Right lobe of liver (tissue), 6 donors: ENCODE measurements at regions not wholly inside any gene's neighbourhood (a gene's known extent, or its start where the extent isn't known, plus 50 kb on each side); places are given as distances from the start of the nearest gene placed in this dataset.
"Not testable (repeated sequence)": the region's sequence is repeated elsewhere in the genome, so short reads cannot be mapped to it uniquely, and the experiment has no call there.

Source experiments
- ATAC-seq, 4 donors: fragments of 200-7000 bp; cut with Tn5 transposase; one replicate each; pipeline ENCODE4 v1.9.1; 2020; ENCODE audit warnings: mild to moderate bottlenecking in 4 of 4, moderate library complexity in 4 of 4
- DNase-seq, 3 donors: peaks; one replicate each; pipeline ENCODE4 v3.0.0-alpha.2; 2020
- H3K27ac ChIP-seq, 3 donors: fragments of 200-600 bp; one replicate each; pipeline ENCODE4 v1.8.0; 2022
- H3K27me3 ChIP-seq, 2 donors: fragments of 200-600 bp; one replicate each; pipeline ENCODE4 v1.8.0; 2022
- H3K36me3 ChIP-seq, 4 donors: fragments of 200-600 bp; sonication (generic) in 1 of 4; one replicate each; pipeline versions ENCODE4 v1.5.1 to v1.8.0; 2017 to 2022; ENCODE audit warnings: control low read depth in 1 of 4
- H3K4me1 ChIP-seq, 4 donors: fragments of 200-600 bp; sonication (generic) in 1 of 4; one replicate each; pipeline versions ENCODE4 v1.5.1 to v1.8.0; 2017 to 2022; ENCODE audit warnings: control low read depth in 1 of 4
- H3K4me3 ChIP-seq, 3 donors: fragments of 200-600 bp; one replicate each; pipeline ENCODE4 v1.8.0; 2022
- H3K9me3 ChIP-seq, 4 donors: fragments of 200-600 bp; sonication (generic) in 1 of 4; one replicate each; pipeline versions ENCODE4 v1.5.1 to v1.8.0; 2017 to 2022; ENCODE audit warnings: control low read depth in 1 of 4
- POLR2A ChIP-seq: fragments of 450-650 bp; IDR thresholded peaks from one replicate; pipeline ENCODE4 v1.6.1; 2017; ENCODE audit warnings: antibody characterized with exemption, mild to moderate bottlenecking
- WGBS: methylation state at CpG from one replicate; pipeline ENCODE4 v1.1.6; 2018; ENCODE audit warnings: low coverage, low lambda C conversion rate; ENCODE audit not compliant: insufficient coverage; ENCODE audit errors: missing lambda C conversion rate; 5-methylcytosine and 5-hydroxymethylcytosine counted together
- intact Hi-C, 2 donors: fragments of 100-400 bp; cut with DNase I; formaldehyde crosslinking; loops; one replicate each; pipeline versions ENCODE4 v1.11.2 to v1.14.1; 2022
- TF ChIP-seq, protein P1 (sequence below), 4 donors: fragments of 200-600 bp in 3 of 4; fragments of 450-650 bp in 1 of 4; IDR thresholded peaks; one replicate each; pipeline versions ENCODE4 v1.5.1 to v1.8.0; 2016 to 2022; ENCODE audit warnings: antibody characterized with exemption in 4 of 4, mild to moderate bottlenecking in 2 of 4
- donor health status: DM: no; HTN: yes; CAD: no.
- donor health status: DM: no; HTN: no; CAD: no.
- donor health status: DM: no; HTN: no; CAD: no.
- donor health status: DM: no; HTN: yes; CAD: no.
- donor health status: DM: no; HTN: yes; CAD: no.

DNA sequence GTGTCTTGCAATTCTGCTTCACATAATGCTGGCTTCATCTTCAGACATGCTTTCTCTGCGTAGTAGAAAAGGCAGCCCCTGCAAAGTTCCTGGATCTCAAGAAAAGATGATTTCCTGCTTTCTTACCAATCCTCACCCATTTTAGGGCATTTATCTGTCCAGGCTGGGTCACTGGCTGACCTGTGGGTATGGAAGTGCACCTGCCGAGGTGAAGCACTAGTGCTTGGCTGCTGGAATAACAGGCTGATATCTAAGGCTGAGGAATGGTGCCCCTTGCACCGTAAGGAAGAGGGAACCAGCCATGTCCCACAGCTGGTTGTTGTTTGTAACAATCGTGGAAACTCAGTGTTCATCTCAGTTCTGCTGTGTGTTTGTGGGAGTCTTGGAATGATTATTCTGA lies 138.0 kb upstream of the KLF6 start:
- ATAC-seq (no peak), DNase-seq (no peak)
- H3K4me3 ChIP-seq = no peak overlapping the region
- H3K9me3 ChIP-seq = no peaks in the 10 kb centered on the region
- H3K4me1 ChIP-seq = no peaks in the 10 kb centered on the region
- no peaks in the 10 kb centered on the region for H3K27me3 ChIP-seq
- 54% methylated on average over 3 of the region's 4 CpGs for WGBS
- intact Hi-C loops = no loop called here
- no peaks in the 10 kb centered on the region for H3K36me3 ChIP-seq
- TF ChIP-seq, protein P1, sequence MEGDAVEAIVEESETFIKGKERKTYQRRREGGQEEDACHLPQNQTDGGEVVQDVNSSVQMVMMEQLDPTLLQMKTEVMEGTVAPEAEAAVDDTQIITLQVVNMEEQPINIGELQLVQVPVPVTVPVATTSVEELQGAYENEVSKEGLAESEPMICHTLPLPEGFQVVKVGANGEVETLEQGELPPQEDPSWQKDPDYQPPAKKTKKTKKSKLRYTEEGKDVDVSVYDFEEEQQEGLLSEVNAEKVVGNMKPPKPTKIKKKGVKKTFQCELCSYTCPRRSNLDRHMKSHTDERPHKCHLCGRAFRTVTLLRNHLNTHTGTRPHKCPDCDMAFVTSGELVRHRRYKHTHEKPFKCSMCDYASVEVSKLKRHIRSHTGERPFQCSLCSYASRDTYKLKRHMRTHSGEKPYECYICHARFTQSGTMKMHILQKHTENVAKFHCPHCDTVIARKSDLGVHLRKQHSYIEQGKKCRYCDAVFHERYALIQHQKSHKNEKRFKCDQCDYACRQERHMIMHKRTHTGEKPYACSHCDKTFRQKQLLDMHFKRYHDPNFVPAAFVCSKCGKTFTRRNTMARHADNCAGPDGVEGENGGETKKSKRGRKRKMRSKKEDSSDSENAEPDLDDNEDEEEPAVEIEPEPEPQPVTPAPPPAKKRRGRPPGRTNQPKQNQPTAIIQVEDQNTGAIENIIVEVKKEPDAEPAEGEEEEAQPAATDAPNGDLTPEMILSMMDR (IDR thresholded peaks at IDR 0.05) = no peak
- TF ChIP-seq POLR2A = no peak
- H3K27ac ChIP-seq = no peak overlapping the region

DNA sequence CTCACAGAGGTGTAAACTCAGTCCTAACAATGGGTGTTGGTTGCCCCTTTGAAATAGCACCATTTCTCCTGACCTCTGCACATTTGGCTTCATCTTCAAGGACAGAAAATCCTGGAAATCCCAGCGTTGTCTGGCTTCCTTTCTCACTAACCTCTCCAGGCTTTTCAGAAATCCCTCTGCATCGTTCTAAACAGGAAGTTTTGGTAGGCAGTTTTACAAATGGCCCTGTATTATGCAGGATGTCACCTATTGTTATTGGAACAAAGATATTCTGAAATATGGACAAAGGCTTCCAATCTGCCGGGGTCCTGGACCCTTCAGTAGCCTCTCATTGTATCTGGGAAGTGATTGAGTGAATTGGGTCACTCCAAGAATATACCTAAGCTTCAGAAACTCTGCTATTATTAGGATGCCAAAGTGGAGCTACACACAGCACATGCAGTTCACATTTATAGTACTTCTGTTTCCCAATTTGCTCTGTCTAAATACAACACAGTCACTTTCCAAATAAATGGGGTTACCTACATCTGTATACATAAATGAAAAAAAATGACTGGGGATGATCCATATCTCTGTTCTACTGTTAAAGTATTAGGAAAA lies 134.8 kb upstream of the KLF6 start:
- intact Hi-C loops = no loop called here
- no peak for DNase-seq
- no peak overlapping the region for H3K4me3 ChIP-seq
- no peaks in the 10 kb centered on the region for H3K9me3 ChIP-seq
- no peak overlapping the region for H3K27ac ChIP-seq
- ATAC-seq = no peak
- 32% methylated on average over 3 of the region's 3 CpGs for WGBS
- H3K27me3 ChIP-seq = no peaks in the 10 kb centered on the region
- no peaks in the 10 kb centered on the region for H3K4me1 ChIP-seq
- H3K36me3 ChIP-seq = no peaks in the 10 kb centered on the region
- TF ChIP-seq, protein P1 (IDR thresholded peaks at IDR 0.05) = no peak
- no peak for TF ChIP-seq POLR2A

DNA sequence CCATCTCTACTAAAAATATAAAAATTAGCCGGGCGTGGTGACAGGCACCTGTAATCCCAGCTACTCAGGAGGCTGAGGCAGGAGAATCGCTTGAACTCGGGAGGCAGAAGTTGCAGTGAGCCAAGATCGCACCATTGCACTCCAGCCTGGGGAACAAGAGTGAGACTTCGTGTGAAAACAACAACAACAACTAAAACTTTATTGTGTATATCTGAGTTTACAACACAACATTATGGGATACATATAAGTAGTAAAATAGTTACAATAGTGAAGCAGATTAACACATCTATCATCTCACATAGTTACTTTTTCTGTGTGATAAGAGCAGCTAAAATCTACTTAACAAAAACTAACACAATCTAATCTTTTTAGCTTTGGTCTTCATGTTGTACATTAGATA lies 132.4 kb upstream of the KLF6 start:
- 72% methylated on average over 6 of the region's 6 CpGs for WGBS
- DNase-seq, ATAC-seq, H3K4me3 ChIP-seq, H3K9me3 ChIP-seq, H3K27me3 ChIP-seq, H3K27ac ChIP-seq, H3K4me1 ChIP-seq, H3K36me3 ChIP-seq, intact Hi-C loops: not testable (repeated sequence)

DNA sequence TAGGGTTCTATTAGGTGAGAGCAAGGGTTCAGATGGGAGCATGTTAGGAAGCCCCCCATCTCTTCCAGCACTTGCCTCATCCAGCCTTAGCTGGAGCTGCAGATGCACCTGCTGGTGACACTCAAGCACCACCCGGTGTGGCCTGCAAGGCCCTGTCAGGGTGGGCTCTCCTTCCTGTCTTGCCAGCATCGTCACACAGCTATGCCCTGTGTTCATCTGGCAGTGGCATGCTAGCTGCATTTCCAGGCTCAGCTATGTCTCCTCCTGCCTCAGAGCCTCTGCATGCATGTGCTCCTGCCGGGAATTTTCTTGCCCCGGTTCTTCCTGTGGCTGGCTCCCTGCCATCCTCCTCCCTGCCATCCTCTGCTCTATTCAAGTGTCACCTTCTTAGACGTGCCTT lies 129.7 kb upstream of the KLF6 start:
- intact Hi-C loops = no loop called here
- no peaks in the 10 kb centered on the region for H3K9me3 ChIP-seq
- TF ChIP-seq, protein P1 (IDR thresholded peaks at IDR 0.05) = no peak
- no peak for TF ChIP-seq POLR2A
- H3K4me3 ChIP-seq = no peak overlapping the region
- H3K36me3 ChIP-seq = no peaks in the 10 kb centered on the region
- H3K27me3 ChIP-seq = no peaks in the 10 kb centered on the region
- 77% methylated on average over 3 of the region's 5 CpGs for WGBS
- no peaks in the 10 kb centered on the region for H3K4me1 ChIP-seq
- H3K27ac ChIP-seq = no peak overlapping the region
- no peak for DNase-seq
- ATAC-seq = no peak

DNA sequence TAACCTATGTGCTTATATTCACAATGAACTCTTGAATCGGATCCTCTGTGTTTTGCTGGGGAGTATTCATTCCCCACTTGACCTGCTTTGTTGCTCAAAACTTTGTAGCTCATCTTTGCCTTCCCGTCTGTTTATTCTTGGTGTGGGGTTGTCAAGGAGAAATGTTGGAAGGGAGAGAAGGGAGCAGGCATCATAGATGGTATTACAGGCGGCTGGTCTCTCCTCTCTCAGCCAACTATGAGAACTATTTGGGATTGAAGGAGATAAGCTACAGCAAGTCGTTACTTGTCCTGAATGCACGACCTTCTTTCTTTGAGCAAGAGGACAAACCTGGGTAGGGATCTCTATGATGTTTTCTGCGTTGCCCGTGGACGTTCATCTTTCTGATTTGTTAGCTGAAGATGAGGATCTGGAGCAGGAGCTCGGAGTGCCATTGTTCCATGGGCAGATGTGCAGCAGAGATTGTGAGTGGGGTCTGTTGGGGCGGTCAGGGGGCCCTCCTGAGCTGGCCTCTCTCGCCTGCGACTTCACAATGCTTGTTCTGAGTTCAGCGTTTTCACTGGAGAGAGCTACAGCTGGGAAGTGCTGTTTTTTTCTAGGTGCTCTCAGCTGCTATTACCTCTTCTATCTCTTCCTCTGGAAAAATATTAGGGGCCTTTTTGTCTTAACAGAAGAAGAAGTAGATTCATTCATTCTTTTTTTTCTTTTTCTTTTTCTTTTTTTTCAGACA lies 126.9 kb upstream of the KLF6 start:
- Histone ChIP-seq H3K27ac (no peak overlapping the region), H3K9me3 (no peaks in the 10 kb centered on the region), H3K4me3 (no peak overlapping the region), H3K27me3 (no peaks in the 10 kb centered on the region), H3K4me1 (no peaks in the 10 kb centered on the region), H3K36me3 (no peaks in the 10 kb centered on the region)
- intact Hi-C loops = no loop called here
- no peak for DNase-seq
- ATAC-seq = no peak
- 56% methylated on average over 13 of the region's 13 CpGs for WGBS
- no peak for TF ChIP-seq POLR2A
- TF ChIP-seq, protein P1 (IDR thresholded peaks at IDR 0.05) = no peak
